22Rv1 (cell line): ENCODE measurements at regions not wholly inside any gene's neighbourhood (a gene's known extent, or its start where the extent isn't known, plus 50 kb on each side); places are given as distances from the start of the nearest gene placed in this dataset.

Experiments
- ZFX ChIP-seq: fragments of 450-650 bp; IDR thresholded peaks from 2 replicates; pipeline ENCODE4 v1.6.1; 2017; ENCODE audit warnings: antibody characterized with exemption, borderline replicate concordance
- TF ChIP-seq, protein P1 (sequence below): fragments of 450-650 bp; IDR thresholded peaks from 2 replicates; pipeline ENCODE4 v1.5.1; 2017; ENCODE audit warnings: mild to moderate bottlenecking

DNA sequence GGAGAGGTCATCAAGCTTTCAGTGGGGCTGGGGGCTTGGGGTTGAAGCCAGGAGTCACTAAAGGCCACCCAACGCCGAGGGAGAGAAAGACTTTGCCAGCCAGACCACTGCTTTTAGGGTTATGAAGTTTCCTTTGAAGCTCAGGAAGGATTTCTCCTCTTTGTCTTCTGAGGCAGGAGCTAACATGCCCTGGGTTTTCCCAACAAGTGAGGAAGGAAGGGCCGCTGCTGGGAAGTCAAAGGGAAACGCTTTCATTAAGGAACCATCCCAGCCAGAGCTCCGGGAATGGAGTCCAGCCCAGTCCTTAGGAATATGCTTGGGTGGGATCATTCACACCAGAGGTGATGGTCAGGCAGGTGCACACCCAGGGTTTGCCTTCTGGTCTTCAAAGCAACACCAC is 436.9 kb downstream of the PRDM2 start:
- TF ChIP-seq, protein P1, sequence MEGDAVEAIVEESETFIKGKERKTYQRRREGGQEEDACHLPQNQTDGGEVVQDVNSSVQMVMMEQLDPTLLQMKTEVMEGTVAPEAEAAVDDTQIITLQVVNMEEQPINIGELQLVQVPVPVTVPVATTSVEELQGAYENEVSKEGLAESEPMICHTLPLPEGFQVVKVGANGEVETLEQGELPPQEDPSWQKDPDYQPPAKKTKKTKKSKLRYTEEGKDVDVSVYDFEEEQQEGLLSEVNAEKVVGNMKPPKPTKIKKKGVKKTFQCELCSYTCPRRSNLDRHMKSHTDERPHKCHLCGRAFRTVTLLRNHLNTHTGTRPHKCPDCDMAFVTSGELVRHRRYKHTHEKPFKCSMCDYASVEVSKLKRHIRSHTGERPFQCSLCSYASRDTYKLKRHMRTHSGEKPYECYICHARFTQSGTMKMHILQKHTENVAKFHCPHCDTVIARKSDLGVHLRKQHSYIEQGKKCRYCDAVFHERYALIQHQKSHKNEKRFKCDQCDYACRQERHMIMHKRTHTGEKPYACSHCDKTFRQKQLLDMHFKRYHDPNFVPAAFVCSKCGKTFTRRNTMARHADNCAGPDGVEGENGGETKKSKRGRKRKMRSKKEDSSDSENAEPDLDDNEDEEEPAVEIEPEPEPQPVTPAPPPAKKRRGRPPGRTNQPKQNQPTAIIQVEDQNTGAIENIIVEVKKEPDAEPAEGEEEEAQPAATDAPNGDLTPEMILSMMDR: no peak
- TF ChIP-seq ZFX: no peak
